ENCODE measurements at regions not wholly inside any gene's neighbourhood (a gene's known extent, or its start where the extent isn't known, plus 50 kb on each side); places are given as distances from the start of the nearest gene placed in this dataset.

GRCh38 chr18:73535189-73535588, 612.4 kb downstream of the FBXO15 start (continued):
- TF ChIP-seq, protein P1, sequence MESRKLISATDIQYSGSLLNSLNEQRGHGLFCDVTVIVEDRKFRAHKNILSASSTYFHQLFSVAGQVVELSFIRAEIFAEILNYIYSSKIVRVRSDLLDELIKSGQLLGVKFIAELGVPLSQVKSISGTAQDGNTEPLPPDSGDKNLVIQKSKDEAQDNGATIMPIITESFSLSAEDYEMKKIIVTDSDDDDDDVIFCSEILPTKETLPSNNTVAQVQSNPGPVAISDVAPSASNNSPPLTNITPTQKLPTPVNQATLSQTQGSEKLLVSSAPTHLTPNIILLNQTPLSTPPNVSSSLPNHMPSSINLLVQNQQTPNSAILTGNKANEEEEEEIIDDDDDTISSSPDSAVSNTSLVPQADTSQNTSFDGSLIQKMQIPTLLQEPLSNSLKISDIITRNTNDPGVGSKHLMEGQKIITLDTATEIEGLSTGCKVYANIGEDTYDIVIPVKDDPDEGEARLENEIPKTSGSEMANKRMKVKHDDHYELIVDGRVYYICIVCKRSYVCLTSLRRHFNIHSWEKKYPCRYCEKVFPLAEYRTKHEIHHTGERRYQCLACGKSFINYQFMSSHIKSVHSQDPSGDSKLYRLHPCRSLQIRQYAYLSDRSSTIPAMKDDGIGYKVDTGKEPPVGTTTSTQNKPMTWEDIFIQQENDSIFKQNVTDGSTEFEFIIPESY (IDR thresholded peaks at IDR 0.05; ENCODE audit: extremely low read depth, insufficient replicate concordance, low read length), result no peak
- TF ChIP-seq EZH2 (IDR thresholded peaks at IDR 0.05) (no peak), RAD21 (IDR thresholded peaks at IDR 0.05; ENCODE audit: low read depth) (no peak), EGR1 (IDR thresholded peaks at IDR 0.05; ENCODE audit: low read depth) (no peak)

DNA sequence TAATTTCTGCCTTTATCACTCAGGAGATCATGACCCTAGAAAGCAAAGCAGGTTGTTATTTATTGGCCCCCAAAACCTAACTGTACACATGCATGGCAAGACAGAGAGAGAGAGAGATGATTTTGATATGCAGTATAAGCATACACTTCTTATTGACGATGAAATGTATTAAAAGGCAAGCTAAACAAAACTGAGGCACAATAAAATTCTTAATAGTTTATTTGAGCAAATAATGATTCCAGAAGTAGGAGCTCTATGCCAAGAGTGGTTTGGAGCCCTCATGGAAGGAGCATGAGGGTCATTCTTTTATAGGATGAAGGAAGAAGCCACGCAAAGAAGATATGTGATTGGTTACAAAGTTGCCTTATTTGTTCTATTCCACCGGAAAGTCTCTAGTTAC, 616.0 kb downstream of the FBXO15 start:
- no TSS peak for BruUV-seq (replicated peaks)
- CTCF ChIA-PET, result no interaction called here

More for the DNA sequence above, 616.0 kb downstream of the FBXO15 start:
- no peak overlapping the region for H3K4me2 ChIP-seq (ENCODE audit: low read length)
- TF ChIP-seq EZH2 (IDR thresholded peaks at IDR 0.05), result no peak
- TF ChIP-seq SIN3A (IDR thresholded peaks at IDR 0.05; ENCODE audit: low read depth), result no peak
- no peak for TF ChIP-seq RAD21 (IDR thresholded peaks at IDR 0.05; ENCODE audit: low read depth)
- TF ChIP-seq JUND (IDR thresholded peaks at IDR 0.05), result no peak
- TF ChIP-seq EGR1 (IDR thresholded peaks at IDR 0.05; ENCODE audit: low read depth), result no peak
- no peak for TF ChIP-seq MAX (IDR thresholded peaks at IDR 0.05)
- TF ChIP-seq ZNF274 (IDR thresholded peaks at IDR 0.05; ENCODE audit: low read depth, low read length), result no peak
- TF ChIP-seq ZFX (IDR thresholded peaks at IDR 0.05), result no peak
- TF ChIP-seq POLR2AphosphoS5 (IDR thresholded peaks at IDR 0.05; ENCODE audit: low read depth, low read length), result no peak
- TF ChIP-seq CBX3 (IDR thresholded peaks at IDR 0.05; ENCODE audit: low read depth), result no peak
- TF ChIP-seq CEBPB (IDR thresholded peaks at IDR 0.05; ENCODE audit: low read depth), result no peak
- no peak for TF ChIP-seq ELF1 (IDR thresholded peaks at IDR 0.05; ENCODE audit: borderline replicate concordance, low read depth)
- TF ChIP-seq POLR2A (IDR thresholded peaks at IDR 0.05; ENCODE audit: borderline replicate concordance, extremely low read depth, insufficient read depth, insufficient read length), result no peak
- TF ChIP-seq EZH2phosphoT487 (IDR thresholded peaks at IDR 0.05; ENCODE audit: borderline replicate concordance), result no peak
- no peak for TF ChIP-seq TCF7L2 (IDR thresholded peaks at IDR 0.05; ENCODE audit: borderline replicate concordance, extremely low read depth, insufficient read depth, insufficient read length)
- no peak for TF ChIP-seq FOSL1 (IDR thresholded peaks at IDR 0.05; ENCODE audit: low read depth)
- TF ChIP-seq REST (IDR thresholded peaks at IDR 0.05; ENCODE audit: low read depth), result no peak
- ATAC-seq, result no peak
- ChIA-PET RAD21 (ENCODE audit: low non-redundant PET in 1 of 2, low total read pairs in 2 of 2, uncharacterized antibody in 2 of 2, unreplicated experiment in 2 of 2) (no interaction called here), POLR2A (no interaction called here)
- H3K4me3 ChIP-seq (replicated peaks in 1 of 2; ENCODE audit: low read depth in 1 of 2, low read length in 2 of 2), result no peak overlapping the region
- no peaks in the 10 kb centered on the region for H3K9me2 ChIP-seq (ENCODE audit: insufficient read depth)
- DNase-seq (ENCODE audit: low read depth, low spot score), result no peak
- H3K9ac ChIP-seq (ENCODE audit: low read length), result no peak overlapping the region
- H3K79me2 ChIP-seq (ENCODE audit: insufficient read depth, low read length), result no peaks in the 10 kb centered on the region
- H4K20me1 ChIP-seq (ENCODE audit: insufficient read depth), result no peaks in the 10 kb centered on the region
- H2AFZ ChIP-seq (ENCODE audit: low read depth, low read length, poor library complexity, severe bottlenecking), result no peak overlapping the region
- intact Hi-C loops (cut with micrococcal nuclease), result no loop called here
- no peaks in the 10 kb centered on the region for H3K27me3 ChIP-seq (ENCODE audit: insufficient read depth, low read length)
- H3K27ac ChIP-seq (ENCODE audit: low read depth, low read length), result no peak overlapping the region
- H3K9me3 ChIP-seq (ENCODE audit: control insufficient read depth in 1 of 2, insufficient read depth in 1 of 2, low read depth in 1 of 2, low read length in 2 of 2), result peaks cover 13 to 34% of the 10 kb centered on the region in 2 experiments; a peak in 2 of 4 replicates
- no peaks in the 10 kb centered on the region for H3K4me1 ChIP-seq (ENCODE audit: control insufficient read depth in 1 of 2, insufficient read depth in 2 of 2, low read length in 2 of 2)
- H3K36me3 ChIP-seq (ENCODE audit: control insufficient read depth in 1 of 2, insufficient read depth in 2 of 2, low read length in 2 of 2), result no peaks in the 10 kb centered on the region
